WTC11 (cell line): ENCODE measurements at regions not wholly inside any gene's neighbourhood (a gene's known extent, or its start where the extent isn't known, plus 50 kb on each side); places are given as distances from the start of the nearest gene placed in this dataset.

Experiments
- CTCF ChIP-seq: fragments of 200-600 bp; IDR thresholded peaks from 2 replicates; pipeline ENCODE4 v1.8.0; 2022; ENCODE audit warnings: antibody characterized with exemption
- E2F1 ChIP-seq: sonication (generic); formaldehyde crosslinking; IDR thresholded peaks from 2 replicates; pipeline ENCODE4 v1.8.0; 2022; ENCODE audit warnings: mild to moderate bottlenecking, missing genetic modification reagents
- IRF1 ChIP-seq: sonication (generic); formaldehyde crosslinking; IDR thresholded peaks from 2 replicates; pipeline ENCODE4 v1.8.0; 2023; ENCODE audit warnings: missing genetic modification reagents
- TEAD4 ChIP-seq: sonication (generic); formaldehyde crosslinking; IDR thresholded peaks from 2 replicates; pipeline ENCODE4 v1.8.0; 2022; ENCODE audit warnings: mild to moderate bottlenecking, missing genetic modification reagents

- TF ChIP-seq E2F1 (CRISPR knock-in tag), result no peak
- no peak for TF ChIP-seq CTCF
- TF ChIP-seq IRF1 (CRISPR knock-in tag), result no peak
- TF ChIP-seq TEAD4 (CRISPR knock-in tag), result no peak
Observed at GRCh38 chr1:22245100-22245650, 102.3 kb upstream of the WNT4 start.
